Neural progenitor cell (in vitro differentiated cells): ENCODE measurements at regions not wholly inside any gene's neighbourhood (a gene's known extent, or its start where the extent isn't known, plus 50 kb on each side); places are given as distances from the start of the nearest gene placed in this dataset.

Experiments used
- DNase-seq: peaks from one replicate; pipeline ENCODE4 v3.0.0-alpha.2; 2016; ENCODE audit warnings: low spot score
- H2AFZ ChIP-seq: fragments of 200-600 bp; sonication (generic); replicated peaks from 2 replicates; pipeline ENCODE4 v1.6.1; 2016; ENCODE audit warnings: antibody characterized with exemption
- H3F3A ChIP-seq: fragments of 200-600 bp; sonication (generic); 2 replicates; pipeline ENCODE4 v1.6.1; 2016; ENCODE audit warnings: antibody characterized with exemption, low read depth
- H3K27ac ChIP-seq: fragments of 200-600 bp; sonication (generic); 2 replicates; pipeline ENCODE4 v1.5.1; 2016; ENCODE audit warnings: mild to moderate bottlenecking
- H3K27me3 ChIP-seq: fragments of 200-600 bp; sonication (generic); 2 replicates; pipeline ENCODE4 v1.6.1; 2016; ENCODE audit warnings: mild to moderate bottlenecking, moderate library complexity
- H3K36me3 ChIP-seq: fragments of 200-600 bp; sonication (generic); 2 replicates; pipeline ENCODE4 v1.5.1; 2016
- H3K4me1 ChIP-seq: fragments of 200-600 bp; sonication (generic); 2 replicates; pipeline ENCODE4 v1.6.1; 2016; ENCODE audit warnings: mixed run types
- H3K4me2 ChIP-seq: fragments of 200-600 bp; sonication (generic); 2 replicates; pipeline ENCODE4 v1.6.1; 2016
- H3K4me3 ChIP-seq: fragments of 200-600 bp; sonication (generic); 2 replicates; pipeline ENCODE4 v1.5.1; 2016
- H3K79me2 ChIP-seq: fragments of 200-600 bp; sonication (generic); 2 replicates; pipeline ENCODE4 v1.6.1; 2016; ENCODE audit warnings: low read depth
- H3K9ac ChIP-seq: fragments of 200-600 bp; sonication (generic); 2 replicates; pipeline ENCODE4 v1.6.1; 2016
- H3K9me3 ChIP-seq: fragments of 200-600 bp; sonication (generic); 2 replicates; pipeline ENCODE4 v1.5.1; 2016; ENCODE audit warnings: low read depth
- H4K20me1 ChIP-seq: fragments of 200-600 bp; sonication (generic); 2 replicates; pipeline ENCODE4 v1.6.1; 2016; ENCODE audit warnings: low read depth
- H3K27ac Mint-ChIP-seq: 3 replicates; pipeline ENCODE4 v1.8.0; 2021; ENCODE audit warnings: mixed read lengths
- H3K27me3 Mint-ChIP-seq: 2 replicates; pipeline ENCODE4 v1.8.0; 2022; ENCODE audit warnings: low read depth, mild to moderate bottlenecking, inconsistent platforms, moderate library complexity, mixed read lengths; ENCODE audit not compliant: insufficient read depth
- H3K36me3 Mint-ChIP-seq: 3 replicates; pipeline ENCODE4 v1.8.0; 2021; ENCODE audit warnings: mixed read lengths
- H3K4me1 Mint-ChIP-seq: 3 replicates; pipeline ENCODE4 v1.8.0; 2021; ENCODE audit warnings: mixed read lengths
- H3K4me3 Mint-ChIP-seq: 3 replicates; pipeline ENCODE4 v1.8.0; 2021; ENCODE audit warnings: mild to moderate bottlenecking, moderate library complexity, mixed read lengths
- H3K9me3 Mint-ChIP-seq: 3 replicates; pipeline ENCODE4 v1.8.0; 2020; ENCODE audit warnings: mixed read lengths
- CTCF ChIP-seq: fragments of 200-600 bp; sonication (generic); IDR thresholded peaks from 2 replicates; pipeline ENCODE4 v1.5.1; 2017; ENCODE audit warnings: antibody characterized with exemption, mild to moderate bottlenecking
- EZH2 ChIP-seq: fragments of 200-600 bp; sonication (generic); IDR thresholded peaks from 2 replicates; pipeline ENCODE4 v1.6.1; 2017; ENCODE audit warnings: antibody characterized with exemption, mild to moderate bottlenecking, moderate library complexity
- EZH2phosphoT487 ChIP-seq: fragments of 200-600 bp; sonication (generic); IDR thresholded peaks from 2 replicates; pipeline ENCODE4 v1.6.1; 2017; ENCODE audit warnings: antibody characterized with exemption

GRCh38 chr10:113987156-113987555 is 56.5 kb upstream of the ADRB1 start:
- no peaks in the 10 kb centered on the region for H3K27me3 ChIP-seq
- DNase-seq, result no peak
- peaks cover 6% of the 10 kb centered on the region for H3F3A ChIP-seq
- no peak overlapping the region for H3K4me3 ChIP-seq
- no peaks in the 10 kb centered on the region for H4K20me1 ChIP-seq
- no peak overlapping the region for H3K27ac ChIP-seq
- H3K4me3 Mint-ChIP-seq, result no peak overlapping the region
- H3K4me2 ChIP-seq, result no peak overlapping the region
- H3K9ac ChIP-seq, result no peak overlapping the region
- H3K36me3 ChIP-seq, result no peaks in the 10 kb centered on the region
- no peaks in the 10 kb centered on the region for H3K36me3 Mint-ChIP-seq
- peaks cover 9% of the 10 kb centered on the region for H3K4me1 ChIP-seq
- H3K9me3 ChIP-seq, result no peaks in the 10 kb centered on the region
- H2AFZ ChIP-seq, result no peak overlapping the region
- TF ChIP-seq EZH2phosphoT487 (no peak), EZH2 (no peak), CTCF (no peak)
- H3K27me3 Mint-ChIP-seq, result peaks cover 2% of the 10 kb centered on the region
- H3K79me2 ChIP-seq, result no peaks in the 10 kb centered on the region
- H3K9me3 Mint-ChIP-seq, result peaks cover 11% of the 10 kb centered on the region
- H3K4me1 Mint-ChIP-seq, result peaks cover 15% of the 10 kb centered on the region
- H3K27ac Mint-ChIP-seq, result no peak overlapping the region

- H4K20me1 ChIP-seq, result no peaks in the 10 kb centered on the region
- no peak overlapping the region for H2AFZ ChIP-seq
- H3F3A ChIP-seq, result peaks cover 6% of the 10 kb centered on the region
- Mint-ChIP-seq H3K27ac (no peak overlapping the region), H3K9me3 (peaks cover 11% of the 10 kb centered on the region), H3K4me3 (no peak overlapping the region), H3K4me1 (peaks cover 18% of the 10 kb centered on the region), H3K36me3 (no peaks in the 10 kb centered on the region), H3K27me3 (peaks cover 2% of the 10 kb centered on the region)
- H3K79me2 ChIP-seq, result no peaks in the 10 kb centered on the region
- TF ChIP-seq CTCF, result no peak
- no peak for TF ChIP-seq EZH2phosphoT487
- no peak for TF ChIP-seq EZH2
- no peaks in the 10 kb centered on the region for H3K9me3 ChIP-seq
- H3K4me1 ChIP-seq, result peaks cover 9% of the 10 kb centered on the region
- H3K4me2 ChIP-seq, result no peak overlapping the region
- H3K27me3 ChIP-seq, result no peaks in the 10 kb centered on the region
- H3K36me3 ChIP-seq, result no peaks in the 10 kb centered on the region
- DNase-seq, result no peak
- H3K4me3 ChIP-seq, result no peak overlapping the region
- no peak overlapping the region for H3K27ac ChIP-seq
- no peak overlapping the region for H3K9ac ChIP-seq
Observed at GRCh38 chr10:113987805-113988204, 55.9 kb upstream of the ADRB1 start.

- Mint-ChIP-seq H3K36me3 (no peaks in the 10 kb centered on the region), H3K9me3 (peaks cover 11% of the 10 kb centered on the region), H3K4me1 (peaks cover 18% of the 10 kb centered on the region), H3K4me3 (no peak overlapping the region), H3K27ac (no peak overlapping the region), H3K27me3 (peaks cover 2% of the 10 kb centered on the region)
- Histone ChIP-seq H3K4me1 (peaks cover 9% of the 10 kb centered on the region), H3K9ac (no peak overlapping the region), H3K79me2 (no peaks in the 10 kb centered on the region), H3K36me3 (no peaks in the 10 kb centered on the region), H2AFZ (no peak overlapping the region), H3K27ac (no peak overlapping the region), H3F3A (peaks cover 6% of the 10 kb centered on the region), H3K4me3 (no peak overlapping the region), H3K9me3 (no peaks in the 10 kb centered on the region), H3K27me3 (no peaks in the 10 kb centered on the region), H3K4me2 (no peak overlapping the region), H4K20me1 (no peaks in the 10 kb centered on the region)
- no peak for DNase-seq
- TF ChIP-seq EZH2phosphoT487 (no peak), CTCF (no peak), EZH2 (no peak)
Observed at GRCh38 chr10:113988535-113988934, 55.1 kb upstream of the ADRB1 start.
